Mesothelial cell of epicardium (in vitro differentiated cells): ENCODE measurements at regions not wholly inside any gene's neighbourhood (a gene's known extent, or its start where the extent isn't known, plus 50 kb on each side); places are given as distances from the start of the nearest gene placed in this dataset.

Experiments
- DNase-seq, 2 experiments: peaks; one replicate each; pipeline ENCODE4 v3.0.0; 2021; ENCODE audit warnings: low spot score in 2 of 2; ENCODE audit not compliant: unreplicated experiment in 2 of 2
- H3K27ac Mint-ChIP-seq: 2 replicates; pipeline ENCODE4 v1.8.0; 2021; ENCODE audit warnings: mixed read lengths
- H3K27me3 Mint-ChIP-seq: 2 replicates; pipeline ENCODE4 v1.8.0; 2021; ENCODE audit warnings: low read depth, mixed read lengths
- H3K36me3 Mint-ChIP-seq: 2 replicates; pipeline ENCODE4 v1.8.0; 2021; ENCODE audit warnings: mixed read lengths
- H3K4me1 Mint-ChIP-seq: 2 replicates; pipeline ENCODE4 v1.8.0; 2021; ENCODE audit warnings: mixed read lengths
- H3K4me3 Mint-ChIP-seq: 2 replicates; pipeline ENCODE4 v1.8.0; 2021; ENCODE audit warnings: mild to moderate bottlenecking, moderate library complexity, mixed read lengths
- H3K9me3 Mint-ChIP-seq: 2 replicates; pipeline ENCODE4 v1.8.0; 2021; ENCODE audit warnings: mixed read lengths
- TF ChIP-seq, protein P1 (sequence below): fragments of 200-600 bp; sonication (generic); IDR thresholded peaks from one replicate; pipeline ENCODE4 v1.5.0; 2021; ENCODE audit warnings: antibody characterized with exemption; ENCODE audit not compliant: unreplicated experiment

- DNase-seq = no peak
- H3K4me1 Mint-ChIP-seq = peaks cover 6% of the 10 kb centered on the region
- TF ChIP-seq, protein P1, sequence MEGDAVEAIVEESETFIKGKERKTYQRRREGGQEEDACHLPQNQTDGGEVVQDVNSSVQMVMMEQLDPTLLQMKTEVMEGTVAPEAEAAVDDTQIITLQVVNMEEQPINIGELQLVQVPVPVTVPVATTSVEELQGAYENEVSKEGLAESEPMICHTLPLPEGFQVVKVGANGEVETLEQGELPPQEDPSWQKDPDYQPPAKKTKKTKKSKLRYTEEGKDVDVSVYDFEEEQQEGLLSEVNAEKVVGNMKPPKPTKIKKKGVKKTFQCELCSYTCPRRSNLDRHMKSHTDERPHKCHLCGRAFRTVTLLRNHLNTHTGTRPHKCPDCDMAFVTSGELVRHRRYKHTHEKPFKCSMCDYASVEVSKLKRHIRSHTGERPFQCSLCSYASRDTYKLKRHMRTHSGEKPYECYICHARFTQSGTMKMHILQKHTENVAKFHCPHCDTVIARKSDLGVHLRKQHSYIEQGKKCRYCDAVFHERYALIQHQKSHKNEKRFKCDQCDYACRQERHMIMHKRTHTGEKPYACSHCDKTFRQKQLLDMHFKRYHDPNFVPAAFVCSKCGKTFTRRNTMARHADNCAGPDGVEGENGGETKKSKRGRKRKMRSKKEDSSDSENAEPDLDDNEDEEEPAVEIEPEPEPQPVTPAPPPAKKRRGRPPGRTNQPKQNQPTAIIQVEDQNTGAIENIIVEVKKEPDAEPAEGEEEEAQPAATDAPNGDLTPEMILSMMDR = no peak
- no peaks in the 10 kb centered on the region for H3K27me3 Mint-ChIP-seq
- no peak overlapping the region for H3K27ac Mint-ChIP-seq
- H3K4me3 Mint-ChIP-seq = no peak overlapping the region
- H3K9me3 Mint-ChIP-seq = peaks cover 38% of the 10 kb centered on the region
- peaks cover 15% of the 10 kb centered on the region for H3K36me3 Mint-ChIP-seq
Observed at GRCh38 chr13:60260440-60260839, 96.7 kb upstream of the DIAPH3 start.

DNA sequence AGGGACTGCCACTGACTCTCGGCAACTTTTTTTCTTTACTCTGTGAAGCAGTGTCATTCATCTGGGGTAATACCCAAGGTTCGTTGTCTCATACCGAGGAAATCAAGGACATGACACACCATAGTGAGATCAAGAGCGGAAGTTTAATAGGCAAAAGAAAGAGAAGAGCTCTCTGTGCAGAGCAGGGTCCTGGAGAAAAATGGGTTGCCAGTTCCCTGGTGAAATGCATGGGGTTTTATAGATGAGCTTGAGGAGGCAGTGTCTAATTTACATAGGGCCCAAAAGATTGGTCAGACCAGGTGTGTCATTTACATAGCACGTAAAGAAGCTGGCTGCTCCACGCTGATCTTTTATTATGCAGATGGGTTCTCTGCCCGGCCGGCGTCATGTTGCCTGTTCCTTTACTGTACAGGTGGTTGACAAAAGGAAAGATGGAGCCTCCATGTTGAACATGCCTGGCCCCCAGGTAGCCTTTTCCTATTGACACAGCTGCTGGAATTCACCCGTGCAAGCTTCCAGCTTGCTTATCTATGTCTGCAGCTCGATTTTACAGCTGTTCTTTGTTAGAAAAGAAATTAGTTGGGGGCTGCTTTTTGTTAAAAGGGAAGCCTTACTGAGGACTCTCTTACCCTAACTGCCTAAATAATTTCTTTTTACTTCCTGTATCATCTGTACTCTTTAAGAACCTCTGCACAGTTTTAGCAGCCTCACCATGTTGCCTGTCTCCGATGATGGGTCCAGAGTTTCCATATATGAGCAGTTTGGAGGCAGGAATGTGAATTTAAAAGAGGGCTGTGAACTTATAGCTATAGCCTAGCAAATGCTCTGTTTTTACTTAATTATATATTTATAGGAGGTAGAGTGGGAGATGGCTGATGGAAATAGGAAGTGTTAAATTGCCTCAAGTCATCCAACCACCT lies 98.0 kb upstream of the DIAPH3 start:
- H3K4me3 Mint-ChIP-seq = no peak overlapping the region
- H3K9me3 Mint-ChIP-seq = peaks cover 28% of the 10 kb centered on the region
- no peak for DNase-seq
- H3K27me3 Mint-ChIP-seq = no peaks in the 10 kb centered on the region
- no peak overlapping the region for H3K27ac Mint-ChIP-seq
- peaks cover 6% of the 10 kb centered on the region for H3K4me1 Mint-ChIP-seq
- TF ChIP-seq, protein P1 = no peak
- peaks cover 14% of the 10 kb centered on the region for H3K36me3 Mint-ChIP-seq

GRCh38 chr13:60265566-60265965 lies 101.8 kb upstream of the DIAPH3 start:
- H3K27me3 Mint-ChIP-seq = no peaks in the 10 kb centered on the region
- H3K4me1 Mint-ChIP-seq = peaks cover 14% of the 10 kb centered on the region
- DNase-seq = no peak
- H3K4me3 Mint-ChIP-seq = no peak overlapping the region
- peaks cover 7% of the 10 kb centered on the region for H3K36me3 Mint-ChIP-seq
- peak overlapping the region; percentile 24 for H3K27ac Mint-ChIP-seq
- peaks cover 9% of the 10 kb centered on the region for H3K9me3 Mint-ChIP-seq
- TF ChIP-seq, protein P1 = no peak

- DNase-seq = peak in 1 of 2 experiments; percentile 54
- H3K27ac Mint-ChIP-seq = no peak overlapping the region
- peaks cover 6% of the 10 kb centered on the region for H3K9me3 Mint-ChIP-seq
- H3K4me3 Mint-ChIP-seq = no peak overlapping the region
- TF ChIP-seq, protein P1 = no peak
- peaks cover 7% of the 10 kb centered on the region for H3K36me3 Mint-ChIP-seq
- H3K4me1 Mint-ChIP-seq = peaks cover 26% of the 10 kb centered on the region
- H3K27me3 Mint-ChIP-seq = no peaks in the 10 kb centered on the region
Observed at GRCh38 chr13:60267498-60268202, 103.9 kb upstream of the DIAPH3 start.

GRCh38 chr13:60268203-60268555 lies 104.5 kb upstream of the DIAPH3 start:
- no peak for DNase-seq
- Mint-ChIP-seq H3K27me3 (no peaks in the 10 kb centered on the region), H3K9me3 (peaks cover 2% of the 10 kb centered on the region), H3K4me1 (peaks cover 28% of the 10 kb centered on the region), H3K36me3 (peaks cover 6% of the 10 kb centered on the region), H3K27ac (no peak overlapping the region), H3K4me3 (no peak overlapping the region)
- TF ChIP-seq, protein P1 = no peak
